Natural killer cell (primary cell): ENCODE measurements at regions not wholly inside any gene's neighbourhood (a gene's known extent, or its start where the extent isn't known, plus 50 kb on each side); places are given as distances from the start of the nearest gene placed in this dataset.
"Not testable (repeated sequence)": the region's sequence is repeated elsewhere in the genome, so short reads cannot be mapped to it uniquely, and the experiment has no call there.

Source experiments
- ATAC-seq, 3 donors: fragments of 150-1000 bp in 2 of 3; fragments of 200-7000 bp in 1 of 3; cut with Tn5 transposase; 1 replicate in 1 of 3; 2 replicates in 2 of 3; pipeline ENCODE4 v1.10.0; 2021; ENCODE audit warnings: mild to moderate bottlenecking in 2 of 3, moderate library complexity in 2 of 3
- DNase-seq, 2 donors: peaks; one replicate each; pipeline versions ENCODE4 v3.0.0 to v3.0.0-alpha.2; 2013 to 2021; ENCODE audit warnings: mixed read lengths in 1 of 2
- H3K27ac ChIP-seq: one replicate; pipeline ENCODE4 v1.5.1; 2013; ENCODE audit warnings: mild to moderate bottlenecking, low read length
- H3K27me3 ChIP-seq: one replicate; pipeline ENCODE4 v1.6.1; 2013; ENCODE audit warnings: low read length; ENCODE audit not compliant: control insufficient read depth, insufficient read depth
- H3K36me3 ChIP-seq: one replicate; pipeline ENCODE4 v1.6.1; 2013; ENCODE audit warnings: low read length; ENCODE audit not compliant: control insufficient read depth, insufficient read depth
- H3K4me1 ChIP-seq: one replicate; pipeline ENCODE4 v1.6.1; 2013; ENCODE audit warnings: low read length; ENCODE audit not compliant: control insufficient read depth, insufficient read depth
- H3K4me3 ChIP-seq: one replicate; pipeline ENCODE4 v1.5.1; 2013; ENCODE audit warnings: low read length
- H3K9me3 ChIP-seq: one replicate; pipeline ENCODE4 v1.6.1; 2013; ENCODE audit warnings: low read length; ENCODE audit not compliant: control insufficient read depth, insufficient read depth
- H3K27ac Mint-ChIP-seq, 2 donors: one replicate each; pipeline ENCODE4 v1.8.0; 2022; ENCODE audit warnings: mild to moderate bottlenecking in 2 of 2, mixed read lengths in 2 of 2, moderate library complexity in 1 of 2
- H3K27me3 Mint-ChIP-seq, 2 donors: one replicate each; pipeline ENCODE4 v1.8.0; 2022; ENCODE audit warnings: low read depth in 2 of 2, mixed read lengths in 2 of 2
- H3K36me3 Mint-ChIP-seq: one replicate; pipeline ENCODE4 v1.8.0; 2022; ENCODE audit warnings: mixed read lengths
- H3K4me1 Mint-ChIP-seq, 2 donors: one replicate each; pipeline ENCODE4 v1.8.0; 2022; ENCODE audit warnings: mixed read lengths in 2 of 2
- H3K4me3 Mint-ChIP-seq: one replicate; pipeline ENCODE4 v1.8.0; 2022; ENCODE audit warnings: mild to moderate bottlenecking, moderate library complexity, mixed read lengths
- H3K9me3 Mint-ChIP-seq, 2 donors: one replicate each; pipeline ENCODE4 v1.8.0; 2022; ENCODE audit warnings: mixed read lengths in 2 of 2
- CTCF ChIP-seq: fragments of 200-600 bp; IDR thresholded peaks from one replicate; pipeline ENCODE4 v1.8.0; 2022; ENCODE audit warnings: antibody characterized with exemption
- WGBS: methylation state at CpG from one replicate; pipeline ENCODE4 v1.1.7; 2013; ENCODE audit warnings: missing lambda C conversion rate; ENCODE audit not compliant: insufficient coverage; 5-methylcytosine and 5-hydroxymethylcytosine counted together
- intact Hi-C: fragments of 100-400 bp; cut with micrococcal nuclease; formaldehyde crosslinking; loops from one replicate; pipeline ENCODE4 v1.14.2; 2022

GRCh38 chr14:43406931-43407330 lies 1100.2 kb downstream of the FSCB start:
- H3K4me3 Mint-ChIP-seq: no peak overlapping the region
- Histone ChIP-seq H3K27ac (no peak overlapping the region), H3K9me3 (no peaks in the 10 kb centered on the region), H3K4me3 (no peak overlapping the region), H3K4me1 (no peaks in the 10 kb centered on the region), H3K36me3 (no peaks in the 10 kb centered on the region), H3K27me3 (no peaks in the 10 kb centered on the region)
- peaks cover 11 to 17% of the 10 kb centered on the region in 2 donors for H3K9me3 Mint-ChIP-seq
- H3K27me3 Mint-ChIP-seq: no peaks in the 10 kb centered on the region
- H3K4me1 Mint-ChIP-seq: no peaks in the 10 kb centered on the region
- intact Hi-C loops: no loop called here
- H3K36me3 Mint-ChIP-seq: peaks cover 14% of the 10 kb centered on the region
- no peak for TF ChIP-seq CTCF
- no peak for DNase-seq
- ATAC-seq: no peak
- H3K27ac Mint-ChIP-seq: no peak overlapping the region

- Histone ChIP-seq H3K4me3 (no peak overlapping the region), H3K27ac (no peak overlapping the region), H3K27me3 (no peaks in the 10 kb centered on the region), H3K36me3 (no peaks in the 10 kb centered on the region), H3K4me1 (no peaks in the 10 kb centered on the region), H3K9me3 (no peaks in the 10 kb centered on the region)
- Mint-ChIP-seq H3K27me3 (no peaks in the 10 kb centered on the region), H3K4me1 (no peaks in the 10 kb centered on the region), H3K9me3 (peaks cover 12 to 17% of the 10 kb centered on the region in 2 donors), H3K27ac (no peak overlapping the region), H3K36me3 (peaks cover 5% of the 10 kb centered on the region), H3K4me3 (no peak overlapping the region)
- ATAC-seq (no peak), DNase-seq (no peak)
- intact Hi-C loops: no loop called here
- no peak for TF ChIP-seq CTCF
- no CpG with 5 or more reads among the region's 1 CpG for WGBS
Observed at GRCh38 chr14:43399289-43399688, 1107.8 kb downstream of the FSCB start.

- H3K27me3 Mint-ChIP-seq, DNase-seq, H3K4me3 Mint-ChIP-seq, H3K36me3 ChIP-seq, H3K27me3 ChIP-seq, H3K27ac Mint-ChIP-seq, ATAC-seq, H3K27ac ChIP-seq, H3K9me3 ChIP-seq, H3K36me3 Mint-ChIP-seq, H3K4me1 Mint-ChIP-seq, H3K4me3 ChIP-seq, intact Hi-C loops, H3K4me1 ChIP-seq: not testable (repeated sequence)
- 88% methylated on average over 6 of the region's 8 CpGs for WGBS
- peaks cover 2 to 10% of the 10 kb centered on the region in 2 donors for H3K9me3 Mint-ChIP-seq
Observed at GRCh38 chr14:43370565-43370896, 1136.6 kb downstream of the FSCB start.

GRCh38 chr14:43369710-43370564 lies 1137.1 kb downstream of the FSCB start:
- Mint-ChIP-seq H3K36me3 (no peaks in the 10 kb centered on the region), H3K4me3 (no peak overlapping the region), H3K27ac (no peak overlapping the region), H3K27me3 (no peaks in the 10 kb centered on the region), H3K4me1 (no peaks in the 10 kb centered on the region), H3K9me3 (peaks cover 2 to 10% of the 10 kb centered on the region in 2 donors)
- no peaks in the 10 kb centered on the region for H3K27me3 ChIP-seq
- TF ChIP-seq CTCF: no peak
- H3K27ac ChIP-seq: no peak overlapping the region
- 94% methylated on average over 20 of the region's 21 CpGs for WGBS
- H3K4me3 ChIP-seq: no peak overlapping the region
- H3K4me1 ChIP-seq: no peaks in the 10 kb centered on the region
- H3K36me3 ChIP-seq: no peaks in the 10 kb centered on the region
- DNase-seq: no peak
- no peak for ATAC-seq
- peaks cover 6% of the 10 kb centered on the region for H3K9me3 ChIP-seq
- intact Hi-C loops: no loop called here
